OCI-M2 (cell line): ENCODE measurements at regions not wholly inside any gene's neighbourhood (a gene's known extent, or its start where the extent isn't known, plus 50 kb on each side); places are given as distances from the start of the nearest gene placed in this dataset.

ENCODE experiments used
- DNase-seq: peaks from one replicate; lab custom pipeline; 2025; ENCODE audit not compliant: unreplicated experiment; lab: John Stamatoyannopoulos, UW

- no peak for DNase-seq
These were observed 324.6 kb upstream of the PLSCR5 start for GRCh38 chr3:146929696-146930095.

- no peak for DNase-seq
These were observed 323.4 kb upstream of the PLSCR5 start for GRCh38 chr3:146928421-146929059.

GRCh38 chr3:146921693-146922092, 316.5 kb upstream of the PLSCR5 start:
- DNase-seq = no peak

- DNase-seq = no peak
These were observed 309.3 kb upstream of the PLSCR5 start for GRCh38 chr3:146914409-146914808.

- no peak for DNase-seq
These were observed 307.3 kb upstream of the PLSCR5 start for GRCh38 chr3:146912241-146913015.

GRCh38 chr3:146903927-146904326, 298.8 kb upstream of the PLSCR5 start:
- no peak for DNase-seq

- no peak for DNase-seq
These were observed 294.0 kb upstream of the PLSCR5 start for GRCh38 chr3:146899171-146899570.

- DNase-seq = no peak
These were observed 291.6 kb upstream of the PLSCR5 start for GRCh38 chr3:146896711-146897110.

- no peak for DNase-seq
These were observed 290.0 kb upstream of the PLSCR5 start for GRCh38 chr3:146895026-146895749.

GRCh38 chr3:146894406-146894805, 289.3 kb upstream of the PLSCR5 start:
- DNase-seq = no peak

GRCh38 chr3:146892041-146892440, 286.9 kb upstream of the PLSCR5 start:
- DNase-seq = no peak

GRCh38 chr3:146889626-146890025, 284.5 kb upstream of the PLSCR5 start:
- no peak for DNase-seq

GRCh38 chr3:146888176-146888575, 283.0 kb upstream of the PLSCR5 start:
- no peak for DNase-seq

GRCh38 chr3:146884721-146885120, 279.6 kb upstream of the PLSCR5 start:
- DNase-seq = no peak

GRCh38 chr3:146884296-146884695, 279.1 kb upstream of the PLSCR5 start:
- no peak for DNase-seq

GRCh38 chr3:146883288-146883687, 278.1 kb upstream of the PLSCR5 start:
- no peak for DNase-seq

GRCh38 chr3:146881966-146882760, 277.0 kb upstream of the PLSCR5 start:
- no peak for DNase-seq

- no peak for DNase-seq
These were observed 276.2 kb upstream of the PLSCR5 start for GRCh38 chr3:146881356-146881755.

GRCh38 chr3:146873748-146874147, 268.6 kb upstream of the PLSCR5 start:
- DNase-seq = no peak

GRCh38 chr3:146865175-146865755, 260.1 kb upstream of the PLSCR5 start:
- no peak for DNase-seq

- DNase-seq = no peak
These were observed 256.1 kb upstream of the PLSCR5 start for GRCh38 chr3:146861262-146861661.
